DOHH2 (cell line): ENCODE measurements at regions not wholly inside any gene's neighbourhood (a gene's known extent, or its start where the extent isn't known, plus 50 kb on each side); places are given as distances from the start of the nearest gene placed in this dataset.
"Not testable (repeated sequence)": the region's sequence is repeated elsewhere in the genome, so short reads cannot be mapped to it uniquely, and the experiment has no call there.

ENCODE experiments used
- H3F3A ChIP-seq: fragments of 200-600 bp; sonication (generic), shearing (Covaris generic); 2 replicates; pipeline ENCODE4 v1.6.0; 2016; ENCODE audit warnings: antibody characterized with exemption, mild to moderate bottlenecking; ENCODE audit not compliant: control insufficient read depth, insufficient read depth
- H3K27ac ChIP-seq: fragments of 200-600 bp; sonication (generic); 2 replicates; pipeline ENCODE4 v1.5.1; 2014; ENCODE audit warnings: low read depth, mild to moderate bottlenecking, low read length, moderate library complexity
- H3K27me3 ChIP-seq: fragments of 200-600 bp; sonication (generic); 2 replicates; pipeline ENCODE4 v1.6.1; 2014; ENCODE audit warnings: mild to moderate bottlenecking, low read length, mixed read lengths; ENCODE audit not compliant: control insufficient read depth
- H3K36me3 ChIP-seq: fragments of 200-600 bp; sonication (generic); 2 replicates; pipeline ENCODE4 v1.6.1; 2014; ENCODE audit warnings: mild to moderate bottlenecking, low read length, moderate library complexity, mixed read lengths; ENCODE audit not compliant: control insufficient read depth
- H3K4me1 ChIP-seq: fragments of 200-600 bp; sonication (generic); 2 replicates; pipeline ENCODE4 v1.6.1; 2014; ENCODE audit warnings: mild to moderate bottlenecking, low read length, mixed read lengths; ENCODE audit not compliant: control insufficient read depth
- H3K4me2 ChIP-seq: fragments of 200-600 bp; sonication (generic); 2 replicates; pipeline ENCODE4 v1.6.0; 2014; ENCODE audit warnings: mild to moderate bottlenecking, low read length, moderate library complexity
- H3K4me3 ChIP-seq: fragments of 200-600 bp; sonication (generic); 2 replicates; pipeline ENCODE4 v1.5.1; 2014; ENCODE audit warnings: mild to moderate bottlenecking, low read length, mixed read lengths
- H3K79me2 ChIP-seq: fragments of 200-600 bp; sonication (generic); 2 replicates; pipeline ENCODE4 v1.6.1; 2014; ENCODE audit warnings: mild to moderate bottlenecking, low read length, mixed read lengths; ENCODE audit not compliant: control insufficient read depth
- H3K9me2 ChIP-seq: fragments of 200-600 bp; sonication (generic); replicated peaks from 2 replicates; pipeline ENCODE4 v1.6.1; 2014; ENCODE audit warnings: mild to moderate bottlenecking, low read length, mixed read lengths; ENCODE audit not compliant: control insufficient read depth
- H3K9me3 ChIP-seq: fragments of 200-600 bp; sonication (generic); 2 replicates; pipeline ENCODE4 v1.6.1; 2014; ENCODE audit warnings: antibody characterized with exemption, low read length, mixed read lengths; ENCODE audit not compliant: control insufficient read depth, insufficient read depth
- H4K20me1 ChIP-seq: fragments of 200-600 bp; sonication (generic); 2 replicates; pipeline ENCODE4 v1.6.0; 2014; ENCODE audit warnings: low read depth, mild to moderate bottlenecking, antibody characterized with exemption, low read length, moderate library complexity; ENCODE audit not compliant: control insufficient read depth, insufficient read depth
- CTCF ChIP-seq: fragments of 200-600 bp; sonication (generic); IDR thresholded peaks from one replicate; pipeline ENCODE4 v1.5.1; 2014; ENCODE audit warnings: antibody characterized with exemption, mild to moderate bottlenecking, low read depth, low read length; ENCODE audit not compliant: poor library complexity, severe bottlenecking
- EZH2phosphoT487 ChIP-seq: fragments of 200-600 bp; sonication (generic); IDR thresholded peaks from 2 replicates; pipeline ENCODE4 v1.6.1; 2017; ENCODE audit warnings: borderline replicate concordance, mild to moderate bottlenecking, antibody characterized with exemption, low read length, moderate library complexity, mixed read lengths

GRCh38 chr12:123051556-123051955 is 71.1 kb downstream of the ARL6IP4 start:
- Histone ChIP-seq H3K27me3 (peaks cover 12% of the 10 kb centered on the region), H3K36me3 (no peaks in the 10 kb centered on the region), H3K9me3 (no peaks in the 10 kb centered on the region), H3K4me2 (no peak overlapping the region), H3K4me3 (no peak overlapping the region), H4K20me1 (no peaks in the 10 kb centered on the region), H3K9me2 (no peaks in the 10 kb centered on the region), H3K4me1 (no peaks in the 10 kb centered on the region), H3K27ac (no peak overlapping the region), H3K79me2 (no peaks in the 10 kb centered on the region), H3F3A (no peaks in the 10 kb centered on the region)
- TF ChIP-seq EZH2phosphoT487 (no peak), CTCF (no peak)

DNA sequence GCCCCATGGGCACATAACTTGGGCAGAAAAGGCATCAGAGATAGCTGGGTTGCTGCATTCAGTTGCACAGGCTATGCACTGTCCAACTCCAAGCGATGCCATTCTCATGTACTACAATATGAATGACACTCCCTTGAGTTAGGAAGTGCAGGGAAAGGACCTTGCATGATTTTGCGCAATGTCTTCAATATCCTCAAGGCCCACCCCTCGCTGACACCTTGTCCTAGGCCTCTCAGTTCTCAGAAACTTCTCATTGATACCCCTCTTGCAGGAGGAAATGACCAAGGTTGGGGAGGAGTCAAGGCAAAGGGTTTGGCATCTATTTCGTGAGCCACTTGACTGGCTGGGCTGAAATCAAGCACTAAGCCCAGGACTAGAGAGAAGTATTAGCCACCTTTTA is 70.4 kb downstream of the ARL6IP4 start:
- Histone ChIP-seq H3K27me3 (peaks cover 18% of the 10 kb centered on the region), H3K4me1 (no peaks in the 10 kb centered on the region), H3K4me2 (no peak overlapping the region), H3F3A (no peaks in the 10 kb centered on the region), H3K9me2 (no peaks in the 10 kb centered on the region), H3K9me3 (no peaks in the 10 kb centered on the region), H3K4me3 (no peak overlapping the region), H3K36me3 (no peaks in the 10 kb centered on the region), H3K79me2 (no peaks in the 10 kb centered on the region), H3K27ac (no peak overlapping the region), H4K20me1 (no peaks in the 10 kb centered on the region)
- TF ChIP-seq EZH2phosphoT487 (no peak), CTCF (no peak)

DNA sequence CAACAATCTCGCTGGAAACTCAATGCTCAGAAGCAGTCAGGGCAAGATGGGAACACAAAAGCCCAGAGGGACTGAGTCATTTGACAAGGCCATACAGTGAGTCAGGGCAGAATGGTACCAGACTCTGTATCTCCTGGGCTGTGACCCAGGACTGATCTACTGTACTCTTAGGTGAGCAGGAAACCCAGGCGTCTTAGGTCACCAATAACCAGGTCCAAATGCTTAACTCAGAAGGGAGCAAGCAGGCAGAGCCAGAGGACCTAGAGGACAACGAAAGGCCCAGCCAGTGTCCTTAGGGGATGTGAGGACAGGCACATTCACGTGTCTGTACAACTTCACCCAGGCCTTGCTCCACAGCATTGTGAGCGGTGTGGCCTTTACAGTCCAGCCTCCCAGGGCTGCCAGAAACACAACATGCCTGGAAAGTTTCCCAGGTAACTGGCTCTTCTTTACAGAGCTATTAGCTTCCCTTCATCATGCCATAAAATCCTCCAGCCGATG is 69.9 kb downstream of the ARL6IP4 start:
- Histone ChIP-seq H3K4me2 (no peak overlapping the region), H3K4me3 (no peak overlapping the region), H4K20me1 (no peaks in the 10 kb centered on the region), H3K27ac (no peak overlapping the region), H3K9me3 (no peaks in the 10 kb centered on the region), H3K9me2 (no peaks in the 10 kb centered on the region), H3K27me3 (peaks cover 24% of the 10 kb centered on the region), H3F3A (no peaks in the 10 kb centered on the region), H3K79me2 (no peaks in the 10 kb centered on the region), H3K36me3 (no peaks in the 10 kb centered on the region), H3K4me1 (no peaks in the 10 kb centered on the region)
- no peak for TF ChIP-seq EZH2phosphoT487

DNA sequence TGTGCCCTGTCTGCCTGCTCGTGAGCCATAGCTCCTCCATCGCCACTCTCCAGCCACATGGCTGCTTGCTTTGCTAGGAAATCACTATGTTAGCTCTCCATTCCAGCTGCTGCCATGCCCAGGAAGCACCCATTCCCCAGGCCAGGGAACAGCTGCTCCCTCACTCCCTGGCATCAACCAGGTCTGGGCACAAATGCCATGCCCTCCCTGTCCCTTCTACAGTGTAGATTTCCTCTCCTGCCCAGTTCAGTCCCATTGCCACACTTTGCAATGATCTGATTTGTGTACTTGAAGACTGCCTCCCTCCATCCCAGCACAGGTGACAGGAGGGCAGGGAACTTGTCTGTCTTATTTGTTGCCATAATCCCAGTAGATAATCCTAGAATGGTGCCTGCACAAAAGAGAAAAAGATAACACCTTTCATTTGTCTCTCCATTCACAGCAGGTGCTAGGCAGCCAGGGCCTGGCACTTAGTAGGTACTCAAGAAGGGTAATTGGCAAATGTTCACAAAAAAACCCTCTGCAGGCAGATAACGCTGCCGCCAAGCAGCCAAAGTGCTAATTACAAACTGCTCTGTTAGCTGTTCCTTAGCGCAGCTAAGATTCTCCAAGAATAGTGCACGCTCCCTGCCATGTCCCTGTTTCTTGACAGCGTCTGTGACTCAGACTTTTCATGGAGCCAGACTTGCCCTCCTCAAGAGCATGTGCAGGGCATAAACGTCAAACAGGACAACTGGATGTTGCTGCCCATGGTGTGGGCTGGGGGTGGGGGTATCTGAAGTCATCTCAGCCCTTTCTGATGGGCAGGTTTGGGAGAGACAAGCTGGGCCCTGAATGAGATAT is 69.1 kb downstream of the ARL6IP4 start:
- Histone ChIP-seq H4K20me1 (no peaks in the 10 kb centered on the region), H3K4me3 (no peak overlapping the region), H3K4me2 (no peak overlapping the region), H3K79me2 (no peaks in the 10 kb centered on the region), H3F3A (no peaks in the 10 kb centered on the region), H3K27ac (no peak overlapping the region), H3K9me2 (no peaks in the 10 kb centered on the region), H3K36me3 (no peaks in the 10 kb centered on the region), H3K4me1 (no peaks in the 10 kb centered on the region), H3K27me3 (peaks cover 31% of the 10 kb centered on the region), H3K9me3 (no peaks in the 10 kb centered on the region)
- TF ChIP-seq CTCF (no peak), EZH2phosphoT487 (no peak)

- H3K9me3 ChIP-seq, H3K27ac ChIP-seq, H3K4me1 ChIP-seq, H3K36me3 ChIP-seq, H4K20me1 ChIP-seq, H3K79me2 ChIP-seq, H3K4me2 ChIP-seq, H3F3A ChIP-seq, H3K4me3 ChIP-seq, H3K9me2 ChIP-seq: not testable (repeated sequence)
- H3K27me3 ChIP-seq = peaks cover 40% of the 10 kb centered on the region
Observed at GRCh38 chr12:123047892-123048291, 67.4 kb downstream of the ARL6IP4 start.
